Hepatocyte (in vitro differentiated cells): ENCODE measurements at regions not wholly inside any gene's neighbourhood (a gene's known extent, or its start where the extent isn't known, plus 50 kb on each side); places are given as distances from the start of the nearest gene placed in this dataset.

Experiments used
- DNase-seq: peaks from one replicate; pipeline ENCODE4 v3.0.0-alpha.2; 2016; ENCODE audit warnings: low spot score
- H2AFZ ChIP-seq: fragments of 200-600 bp; sonication (generic); 2 replicates; pipeline ENCODE4 v1.6.0; 2016; ENCODE audit warnings: antibody characterized with exemption, mild to moderate bottlenecking
- H3K27ac ChIP-seq: fragments of 200-600 bp; sonication (generic); 2 replicates; pipeline ENCODE4 v1.5.1; 2016; ENCODE audit warnings: mild to moderate bottlenecking
- H3K27me3 ChIP-seq: fragments of 200-600 bp; sonication (generic); 2 replicates; pipeline ENCODE4 v1.6.1; 2016
- H3K36me3 ChIP-seq: fragments of 200-600 bp; sonication (generic); replicated peaks from 2 replicates; pipeline ENCODE4 v1.5.1; 2016; ENCODE audit warnings: low read depth; ENCODE audit not compliant: insufficient read depth
- H3K4me1 ChIP-seq: fragments of 200-600 bp; sonication (generic); 2 replicates; pipeline ENCODE4 v1.5.1; 2016; ENCODE audit warnings: mild to moderate bottlenecking, moderate library complexity; ENCODE audit not compliant: insufficient read depth
- H3K4me2 ChIP-seq: fragments of 200-600 bp; sonication (generic); 2 replicates; pipeline ENCODE4 v1.6.0; 2016
- H3K4me3 ChIP-seq: fragments of 200-600 bp; sonication (generic); 2 replicates; pipeline ENCODE4 v1.5.1; 2016; ENCODE audit warnings: mild to moderate bottlenecking
- H3K79me2 ChIP-seq: fragments of 200-600 bp; sonication (generic); 2 replicates; pipeline ENCODE4 v1.6.0; 2017; ENCODE audit warnings: mild to moderate bottlenecking
- H3K9me2 ChIP-seq: fragments of 200-600 bp; sonication (generic); replicated peaks from 2 replicates; pipeline ENCODE4 v1.6.0; 2017; ENCODE audit warnings: mild to moderate bottlenecking; ENCODE audit not compliant: insufficient read depth
- H3K9me3 ChIP-seq: fragments of 200-600 bp; sonication (generic); 2 replicates; pipeline ENCODE4 v1.5.1; 2016; ENCODE audit warnings: low read depth, mild to moderate bottlenecking
- H4K20me1 ChIP-seq: fragments of 200-600 bp; sonication (generic); 2 replicates; pipeline ENCODE4 v1.6.0; 2016; ENCODE audit warnings: mild to moderate bottlenecking; ENCODE audit not compliant: insufficient read depth, poor library complexity, severe bottlenecking
- CTCF ChIP-seq: fragments of 200-600 bp; sonication (generic); IDR thresholded peaks from 2 replicates; pipeline ENCODE4 v1.5.1; 2016; ENCODE audit warnings: antibody characterized with exemption, mild to moderate bottlenecking; ENCODE audit not compliant: poor library complexity
- EZH2 ChIP-seq: fragments of 200-600 bp; sonication (generic); IDR thresholded peaks from 2 replicates; pipeline ENCODE4 v1.6.1; 2016; ENCODE audit warnings: antibody characterized with exemption, mild to moderate bottlenecking, borderline replicate concordance
- EZH2phosphoT487 ChIP-seq: fragments of 200-600 bp; sonication (generic); IDR thresholded peaks from one replicate; pipeline ENCODE4 v1.6.1; 2018; ENCODE audit warnings: antibody characterized with exemption, mild to moderate bottlenecking, low read depth, moderate library complexity; ENCODE audit not compliant: unreplicated experiment, severe bottlenecking
- WGBS: methylation state at CpG from one replicate; pipeline ENCODE4 v1.1.6; 2016; ENCODE audit warnings: low lambda C conversion rate; ENCODE audit errors: missing lambda C conversion rate; 5-methylcytosine and 5-hydroxymethylcytosine counted together

GRCh38 chr2:58702302-58702885, 461.3 kb upstream of the FANCL start:
- Histone ChIP-seq H3K4me2 (no peak overlapping the region), H3K27ac (no peak overlapping the region), H3K36me3 (no peaks in the 10 kb centered on the region), H2AFZ (no peak overlapping the region), H3K79me2 (no peaks in the 10 kb centered on the region), H3K27me3 (no peaks in the 10 kb centered on the region), H3K9me3 (no peaks in the 10 kb centered on the region), H3K4me1 (no peaks in the 10 kb centered on the region), H4K20me1 (no peaks in the 10 kb centered on the region), H3K9me2 (no peaks in the 10 kb centered on the region), H3K4me3 (no peak overlapping the region)
- DNase-seq = no peak
- TF ChIP-seq EZH2phosphoT487 (no peak), EZH2 (no peak), CTCF (no peak)
- 48% methylated on average over 2 of the region's 2 CpGs for WGBS

GRCh38 chr2:58701688-58702301, 460.7 kb upstream of the FANCL start:
- no peak overlapping the region for H3K27ac ChIP-seq
- H3K36me3 ChIP-seq = no peaks in the 10 kb centered on the region
- no peak overlapping the region for H3K4me2 ChIP-seq
- no peaks in the 10 kb centered on the region for H4K20me1 ChIP-seq
- no peaks in the 10 kb centered on the region for H3K9me2 ChIP-seq
- WGBS = 94% methylated on average over 3 of the region's 3 CpGs
- H3K9me3 ChIP-seq = no peaks in the 10 kb centered on the region
- H3K4me3 ChIP-seq = no peak overlapping the region
- no peaks in the 10 kb centered on the region for H3K27me3 ChIP-seq
- DNase-seq = no peak
- TF ChIP-seq CTCF (no peak), EZH2 (no peak), EZH2phosphoT487 (no peak)
- no peaks in the 10 kb centered on the region for H3K4me1 ChIP-seq
- H3K79me2 ChIP-seq = no peaks in the 10 kb centered on the region
- no peak overlapping the region for H2AFZ ChIP-seq

GRCh38 chr2:58700591-58700990, 459.5 kb upstream of the FANCL start:
- DNase-seq = no peak

More at GRCh38 chr2:58700591-58700990, 459.5 kb upstream of the FANCL start:
- Histone ChIP-seq H2AFZ (no peak overlapping the region), H3K27ac (no peak overlapping the region), H4K20me1 (no peaks in the 10 kb centered on the region), H3K27me3 (no peaks in the 10 kb centered on the region), H3K79me2 (no peaks in the 10 kb centered on the region), H3K9me2 (no peaks in the 10 kb centered on the region), H3K4me2 (no peak overlapping the region), H3K4me1 (no peaks in the 10 kb centered on the region), H3K4me3 (no peak overlapping the region), H3K9me3 (no peaks in the 10 kb centered on the region), H3K36me3 (no peaks in the 10 kb centered on the region)
- WGBS = 86% methylated on average over 1 of the region's 1 CpG
- no peak for TF ChIP-seq EZH2phosphoT487
- no peak for TF ChIP-seq CTCF
- TF ChIP-seq EZH2 = no peak
